DND-41 (cell line): ENCODE measurements at regions not wholly inside any gene's neighbourhood (a gene's known extent, or its start where the extent isn't known, plus 50 kb on each side); places are given as distances from the start of the nearest gene placed in this dataset.

ENCODE experiments used
- ATAC-seq: fragments of 200-7000 bp; cut with Tn5 transposase; 3 replicates; pipeline ENCODE4 v1.9.1; 2021; ENCODE audit warnings: low read depth; ENCODE audit not compliant: insufficient read depth
- DNase-seq: peaks from one replicate; pipeline ENCODE4 v3.0.0-alpha.2; 2020
- H2AFZ ChIP-seq: 2 replicates; pipeline ENCODE4 v1.6.0; 2012; ENCODE audit warnings: low read depth, low read length
- H3K27ac ChIP-seq: 2 replicates; pipeline ENCODE4 v1.5.1; 2012; ENCODE audit warnings: low read length, inconsistent platforms
- H3K27me3 ChIP-seq: fragments of 200-600 bp; sonication (generic); 2 replicates; pipeline ENCODE4 v1.6.0; 2012; ENCODE audit warnings: low read length, mild to moderate bottlenecking, inconsistent platforms; ENCODE audit not compliant: insufficient read depth, poor library complexity
- H3K36me3 ChIP-seq: 2 replicates; pipeline ENCODE4 v1.5.1; 2012; ENCODE audit warnings: low read length, inconsistent platforms; ENCODE audit not compliant: insufficient read depth
- H3K4me1 ChIP-seq: 2 replicates; pipeline ENCODE4 v1.5.1; 2012; ENCODE audit warnings: mild to moderate bottlenecking, low read length; ENCODE audit not compliant: insufficient read depth
- H3K4me2 ChIP-seq: 2 replicates; pipeline ENCODE4 v1.6.0; 2012; ENCODE audit warnings: mild to moderate bottlenecking, moderate library complexity, low read length, inconsistent platforms; ENCODE audit not compliant: insufficient read depth
- H3K4me3 ChIP-seq, 2 experiments: fragments of 200-600 bp in 1 of 2; shearing (Covaris generic) in 1 of 2; 2 replicates each; pipeline ENCODE4 v1.5.1; 2012 to 2016; ENCODE audit warnings: inconsistent platforms in 2 of 2, low read length in 2 of 2, mild to moderate bottlenecking in 2 of 2, low read depth in 1 of 2, moderate library complexity in 1 of 2
- H3K79me2 ChIP-seq: 2 replicates; pipeline ENCODE4 v1.6.0; 2012; ENCODE audit warnings: low read length, inconsistent platforms; ENCODE audit not compliant: insufficient read depth
- H3K9ac ChIP-seq: 2 replicates; pipeline ENCODE4 v1.6.0; 2012; ENCODE audit warnings: low read depth, mild to moderate bottlenecking, inconsistent platforms, low read length, moderate library complexity
- H3K9me3 ChIP-seq: 2 replicates; pipeline ENCODE4 v1.5.1; 2012; ENCODE audit warnings: low read length, moderate library complexity, mild to moderate bottlenecking, inconsistent platforms; ENCODE audit not compliant: insufficient read depth, severe bottlenecking
- H4K20me1 ChIP-seq: 2 replicates; pipeline ENCODE4 v1.6.0; 2012; ENCODE audit warnings: low read length; ENCODE audit not compliant: insufficient read depth
- EZH2 ChIP-seq: IDR thresholded peaks from 3 replicates; pipeline ENCODE4 v1.6.1; 2012; ENCODE audit warnings: borderline replicate concordance, low read depth, mild to moderate bottlenecking, moderate library complexity, low read length, inconsistent platforms; ENCODE audit not compliant: severe bottlenecking
- TF ChIP-seq, protein P1 (sequence below): IDR thresholded peaks from 2 replicates; pipeline ENCODE4 v1.5.1; 2012; ENCODE audit warnings: borderline replicate concordance, low read length, moderate library complexity, mild to moderate bottlenecking; ENCODE audit not compliant: poor library complexity, severe bottlenecking; ENCODE audit errors: extremely low read depth

DNA sequence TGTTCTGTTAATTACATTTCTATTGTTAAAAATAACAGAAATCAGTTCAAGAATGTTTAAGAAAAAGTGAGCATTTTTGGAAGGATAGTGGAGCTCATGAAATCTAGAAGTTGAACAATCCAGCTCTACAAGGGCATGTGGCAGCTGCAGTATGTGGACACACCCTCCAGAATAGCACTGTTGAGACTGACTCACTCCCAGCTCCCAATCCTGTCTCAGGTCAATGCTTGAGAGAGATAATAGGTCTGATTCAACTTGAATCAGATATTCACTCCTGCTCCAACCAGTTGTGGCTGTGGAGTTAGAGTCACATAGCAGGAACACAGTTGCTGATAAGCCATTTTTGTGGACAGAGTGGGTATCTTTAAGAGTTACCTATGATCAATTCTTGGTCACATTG is 113.0 kb upstream of the NTF3 start:
- DNase-seq, result no peak

GRCh38 chr12:5328669-5329517 is 103.0 kb upstream of the NTF3 start:
- Histone ChIP-seq H3K79me2 (no peaks in the 10 kb centered on the region), H3K36me3 (no peaks in the 10 kb centered on the region), H3K27ac (no peak overlapping the region), H3K9me3 (no peaks in the 10 kb centered on the region), H3K4me1 (no peaks in the 10 kb centered on the region), H3K4me2 (no peak overlapping the region), H4K20me1 (no peaks in the 10 kb centered on the region), H3K4me3 (no peak overlapping the region), H3K27me3 (no peaks in the 10 kb centered on the region), H3K9ac (no peak overlapping the region), H2AFZ (no peak overlapping the region)
- TF ChIP-seq EZH2, result no peak
- TF ChIP-seq, protein P1, sequence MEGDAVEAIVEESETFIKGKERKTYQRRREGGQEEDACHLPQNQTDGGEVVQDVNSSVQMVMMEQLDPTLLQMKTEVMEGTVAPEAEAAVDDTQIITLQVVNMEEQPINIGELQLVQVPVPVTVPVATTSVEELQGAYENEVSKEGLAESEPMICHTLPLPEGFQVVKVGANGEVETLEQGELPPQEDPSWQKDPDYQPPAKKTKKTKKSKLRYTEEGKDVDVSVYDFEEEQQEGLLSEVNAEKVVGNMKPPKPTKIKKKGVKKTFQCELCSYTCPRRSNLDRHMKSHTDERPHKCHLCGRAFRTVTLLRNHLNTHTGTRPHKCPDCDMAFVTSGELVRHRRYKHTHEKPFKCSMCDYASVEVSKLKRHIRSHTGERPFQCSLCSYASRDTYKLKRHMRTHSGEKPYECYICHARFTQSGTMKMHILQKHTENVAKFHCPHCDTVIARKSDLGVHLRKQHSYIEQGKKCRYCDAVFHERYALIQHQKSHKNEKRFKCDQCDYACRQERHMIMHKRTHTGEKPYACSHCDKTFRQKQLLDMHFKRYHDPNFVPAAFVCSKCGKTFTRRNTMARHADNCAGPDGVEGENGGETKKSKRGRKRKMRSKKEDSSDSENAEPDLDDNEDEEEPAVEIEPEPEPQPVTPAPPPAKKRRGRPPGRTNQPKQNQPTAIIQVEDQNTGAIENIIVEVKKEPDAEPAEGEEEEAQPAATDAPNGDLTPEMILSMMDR, result no peak
- DNase-seq (no peak), ATAC-seq (no peak)

More for the DNA sequence above, 113.0 kb upstream of the NTF3 start:
- no peaks in the 10 kb centered on the region for H3K79me2 ChIP-seq
- no peaks in the 10 kb centered on the region for H3K4me1 ChIP-seq
- no peaks in the 10 kb centered on the region for H4K20me1 ChIP-seq
- TF ChIP-seq EZH2, result no peak
- TF ChIP-seq, protein P1, result no peak
- no peaks in the 10 kb centered on the region for H3K27me3 ChIP-seq
- no peak overlapping the region for H3K27ac ChIP-seq
- H3K4me2 ChIP-seq, result no peak overlapping the region
- no peak overlapping the region for H2AFZ ChIP-seq
- H3K4me3 ChIP-seq, result no peak overlapping the region
- H3K36me3 ChIP-seq, result no peaks in the 10 kb centered on the region
- ATAC-seq, result no peak
- peaks cover 4% of the 10 kb centered on the region for H3K9me3 ChIP-seq
- no peak overlapping the region for H3K9ac ChIP-seq

- no peak overlapping the region for H3K4me3 ChIP-seq
- no peak for TF ChIP-seq EZH2
- TF ChIP-seq, protein P1, result no peak
Observed at GRCh38 chr12:5332551-5332950, 99.4 kb upstream of the NTF3 start.

More at GRCh38 chr12:5332551-5332950, 99.4 kb upstream of the NTF3 start:
- Histone ChIP-seq H3K4me2 (no peak overlapping the region), H3K4me1 (no peaks in the 10 kb centered on the region), H2AFZ (no peak overlapping the region), H3K27me3 (no peaks in the 10 kb centered on the region), H3K79me2 (no peaks in the 10 kb centered on the region), H3K36me3 (no peaks in the 10 kb centered on the region), H4K20me1 (no peaks in the 10 kb centered on the region), H3K9ac (no peak overlapping the region), H3K27ac (no peak overlapping the region), H3K9me3 (no peaks in the 10 kb centered on the region)
- ATAC-seq (no peak), DNase-seq (no peak)
